Inferior parietal cortex (tissue), 1 donor: ENCODE measurements at regions not wholly inside any gene's neighbourhood (a gene's known extent, or its start where the extent isn't known, plus 50 kb on each side); places are given as distances from the start of the nearest gene placed in this dataset.
"Not testable (repeated sequence)": the region's sequence is repeated elsewhere in the genome, so short reads cannot be mapped to it uniquely, and the experiment has no call there.

Experiments
- DNase-seq: peaks from one replicate; pipeline ENCODE4 v3.0.0-alpha.2; 2016; ENCODE audit errors: extremely low spot score

GRCh38 chr16:60013076-60013475, 1279.0 kb upstream of the GOT2 start:
- no peak for DNase-seq

- DNase-seq, result no peak
Observed at GRCh38 chr16:60001523-60001922, 1267.4 kb upstream of the GOT2 start.

- DNase-seq, result no peak
Observed at GRCh38 chr16:59997706-59998105, 1263.6 kb upstream of the GOT2 start.

GRCh38 chr16:59993101-59993500, 1259.0 kb upstream of the GOT2 start:
- DNase-seq, result peak; percentile 1

- DNase-seq, result no peak
Observed at GRCh38 chr16:59991171-59991570, 1257.1 kb upstream of the GOT2 start.

GRCh38 chr16:59988591-59988990, 1254.5 kb upstream of the GOT2 start:
- no peak for DNase-seq

- no peak for DNase-seq
Observed at GRCh38 chr16:59975953-59976352, 1241.8 kb upstream of the GOT2 start.

GRCh38 chr16:59973966-59974365, 1239.8 kb upstream of the GOT2 start:
- DNase-seq, result no peak

GRCh38 chr16:59971264-59971663, 1237.1 kb upstream of the GOT2 start:
- DNase-seq, result no peak

- no peak for DNase-seq
Observed at GRCh38 chr16:59964232-59964924, 1230.3 kb upstream of the GOT2 start.

- DNase-seq, result no peak
Observed at GRCh38 chr16:59959311-59959710, 1225.2 kb upstream of the GOT2 start.

GRCh38 chr16:59950431-59950830, 1216.3 kb upstream of the GOT2 start:
- no peak for DNase-seq

GRCh38 chr16:59944041-59944440, 1209.9 kb upstream of the GOT2 start:
- DNase-seq, result not testable (repeated sequence)

GRCh38 chr16:59941594-59941993, 1207.5 kb upstream of the GOT2 start:
- no peak for DNase-seq

- DNase-seq, result no peak
Observed at GRCh38 chr16:59920054-59920453, 1185.9 kb upstream of the GOT2 start.

- no peak for DNase-seq
Observed at GRCh38 chr16:59913666-59914065, 1179.5 kb upstream of the GOT2 start.

- no peak for DNase-seq
Observed at GRCh38 chr16:59909262-59909661, 1175.1 kb upstream of the GOT2 start.

- no peak for DNase-seq
Observed at GRCh38 chr16:59907611-59908010, 1173.5 kb upstream of the GOT2 start.

- no peak for DNase-seq
Observed at GRCh38 chr16:59905606-59906005, 1171.5 kb upstream of the GOT2 start.

GRCh38 chr16:59905131-59905530, 1171.0 kb upstream of the GOT2 start:
- no peak for DNase-seq

GRCh38 chr16:59899940-59900339, 1165.8 kb upstream of the GOT2 start:
- no peak for DNase-seq

- DNase-seq, result no peak
Observed at GRCh38 chr16:59892376-59892775, 1158.3 kb upstream of the GOT2 start.

- no peak for DNase-seq
Observed at GRCh38 chr16:59887856-59888255, 1153.7 kb upstream of the GOT2 start.

GRCh38 chr16:59886021-59886420, 1151.9 kb upstream of the GOT2 start:
- peak; percentile 68 for DNase-seq
